Stimulated activated CD8-positive, alpha-beta memory T cell treated with anti-CD3 and anti-CD28 coated beads, Interleukin-4, amount 100 ng/mL, for 24 hours (primary cell): ENCODE measurements at regions not wholly inside any gene's neighbourhood (a gene's known extent, or its start where the extent isn't known, plus 50 kb on each side); places are given as distances from the start of the nearest gene placed in this dataset.
"Not testable (repeated sequence)": the region's sequence is repeated elsewhere in the genome, so short reads cannot be mapped to it uniquely, and the experiment has no call there.

ENCODE experiments used
- DNase-seq: peaks from one replicate; pipeline ENCODE4 v3.0.0-alpha.2; 2020; ENCODE audit warnings: low read depth

DNA sequence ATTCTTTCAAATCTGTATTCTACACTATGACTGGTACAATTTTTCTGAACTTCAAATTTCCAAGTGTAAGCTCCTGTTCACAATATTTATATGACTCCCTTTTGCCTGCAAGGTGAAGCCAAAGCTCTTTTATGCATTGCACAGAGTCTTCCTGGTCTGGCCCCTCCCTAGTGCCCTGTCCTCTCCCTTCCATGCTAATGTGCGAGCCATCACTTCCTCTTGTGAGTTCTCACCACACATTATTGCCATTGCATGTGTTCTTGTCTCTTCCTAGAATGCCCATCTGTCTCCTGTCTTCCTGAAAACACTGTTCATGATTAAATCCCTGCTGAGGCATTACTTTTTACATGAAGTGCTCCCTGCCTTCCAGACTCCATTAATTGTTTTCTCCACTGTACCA, 169.9 kb downstream of the MC4R start:
- no peak for DNase-seq

- DNase-seq, result no peak
These were observed 172.0 kb downstream of the MC4R start for GRCh38 chr18:60200558-60200957.

DNA sequence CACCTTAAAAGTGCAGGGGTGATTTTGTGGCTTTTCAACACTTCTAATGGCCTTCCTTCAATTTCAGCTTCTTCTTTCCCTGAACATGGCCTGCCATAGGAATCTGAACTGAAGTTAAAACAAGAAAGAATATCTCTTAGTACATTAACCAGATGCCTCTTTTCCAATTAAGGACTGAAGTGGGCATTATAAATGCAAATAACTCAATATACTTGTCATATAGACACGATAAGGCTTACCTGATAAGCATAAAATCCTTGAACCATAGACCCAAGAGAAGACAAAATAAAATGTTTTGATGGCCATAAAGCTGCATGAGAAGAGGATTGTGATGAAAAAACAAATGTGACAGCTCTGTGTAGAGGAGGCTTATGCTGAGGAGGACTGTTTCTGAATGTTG, 173.1 kb downstream of the MC4R start:
- no peak for DNase-seq

GRCh38 chr18:60197671-60198462, 174.7 kb downstream of the MC4R start:
- DNase-seq, result no peak

- no peak for DNase-seq
These were observed 175.6 kb downstream of the MC4R start for GRCh38 chr18:60196836-60197606.

DNA sequence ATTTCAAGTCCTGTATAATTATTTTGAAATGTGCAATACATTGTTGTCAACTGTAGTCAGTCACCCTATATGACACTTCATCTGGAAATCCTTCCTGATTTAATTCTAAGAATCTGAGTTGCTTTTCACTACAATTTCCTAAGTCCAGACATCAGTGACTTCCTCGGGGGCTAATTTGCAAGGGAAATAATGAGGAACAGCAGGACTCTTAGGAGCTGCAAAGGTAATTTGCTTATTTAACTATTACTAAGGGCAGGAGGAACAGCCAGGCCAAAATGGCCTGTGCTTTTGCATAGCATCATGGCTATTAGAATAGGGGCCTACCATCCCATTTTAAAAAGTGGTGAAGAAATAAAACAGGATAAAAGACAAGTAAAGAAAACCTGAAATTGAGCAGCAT, 178.8 kb downstream of the MC4R start:
- no peak for DNase-seq

DNA sequence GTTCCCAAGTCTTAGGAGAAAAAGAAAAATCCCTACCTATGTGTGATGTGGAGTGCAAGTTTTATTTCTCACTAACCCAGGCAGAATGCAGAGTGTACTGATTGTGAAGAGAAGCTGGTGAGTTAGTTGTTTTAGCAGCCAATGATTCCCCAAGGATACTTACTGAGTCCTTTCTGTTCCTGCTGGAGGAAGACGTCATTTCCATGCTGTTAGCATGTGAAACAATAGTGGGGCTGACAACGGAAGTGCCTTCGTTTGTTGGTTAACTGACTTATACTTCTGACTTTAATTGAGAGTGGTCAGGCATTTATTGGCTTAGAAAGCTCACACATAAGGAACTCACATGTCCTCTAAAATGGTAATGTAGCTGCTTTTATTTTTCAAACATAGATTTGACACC, 180.6 kb downstream of the MC4R start:
- no peak for DNase-seq

DNA sequence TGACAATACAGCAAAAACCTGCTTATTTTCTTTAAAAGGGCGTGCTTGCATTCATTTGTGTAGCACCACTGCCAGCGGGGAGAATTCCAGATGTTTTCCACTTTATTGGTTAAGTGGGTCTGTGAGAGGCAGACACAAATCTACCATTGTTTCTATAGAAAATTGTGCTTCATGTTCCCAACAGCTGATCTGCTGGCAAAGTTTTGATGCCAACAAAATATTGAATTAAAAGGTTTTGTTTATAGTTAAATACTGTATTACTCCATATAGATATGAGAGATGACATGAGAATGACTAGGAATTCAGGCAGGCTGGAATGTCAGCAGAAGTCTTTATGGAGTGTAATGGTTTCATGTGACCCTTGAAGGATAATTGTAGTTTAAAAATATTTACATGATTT, 182.7 kb downstream of the MC4R start:
- DNase-seq, result no peak

DNA sequence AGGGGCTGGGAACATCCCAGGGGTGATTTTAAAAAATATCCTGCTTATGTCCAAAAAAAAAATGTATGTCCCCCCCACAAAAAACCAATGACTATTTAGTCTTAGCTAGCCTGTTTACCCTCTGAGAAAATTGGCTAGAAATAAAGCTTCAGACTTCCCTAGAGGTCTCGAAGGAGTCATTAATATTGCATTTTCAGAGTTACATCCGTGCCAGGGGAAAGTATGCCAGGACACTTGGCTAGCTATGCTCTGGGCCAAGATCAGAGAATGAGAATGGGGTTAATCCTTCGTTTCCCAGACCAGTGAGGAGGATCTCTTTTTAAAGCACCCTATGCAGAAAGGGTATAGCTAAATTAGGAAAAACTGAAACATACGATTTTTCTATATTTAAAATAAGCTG, 183.6 kb downstream of the MC4R start:
- DNase-seq, result no peak

DNA sequence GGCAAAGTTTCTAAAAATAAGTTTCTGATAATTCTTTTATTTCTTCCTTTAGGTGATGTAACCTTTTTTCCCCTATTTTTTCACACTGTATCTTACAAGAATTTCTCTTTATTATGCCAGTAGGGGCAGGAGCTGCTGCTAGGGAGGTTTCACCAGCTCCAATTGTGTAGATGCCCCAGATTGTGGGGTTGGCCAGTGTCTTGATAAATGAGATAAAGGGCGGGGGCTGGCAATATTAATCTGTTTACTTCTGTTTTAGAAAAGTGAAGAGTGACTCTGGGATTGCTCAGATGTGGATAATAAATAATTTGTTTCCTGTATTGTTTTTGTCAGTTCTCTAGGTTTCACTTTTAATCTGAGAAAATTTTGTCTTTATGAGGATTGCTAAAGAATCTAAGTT, 190.4 kb downstream of the MC4R start:
- DNase-seq, result no peak

GRCh38 chr18:60180671-60181070, 191.9 kb downstream of the MC4R start:
- DNase-seq, result no peak

DNA sequence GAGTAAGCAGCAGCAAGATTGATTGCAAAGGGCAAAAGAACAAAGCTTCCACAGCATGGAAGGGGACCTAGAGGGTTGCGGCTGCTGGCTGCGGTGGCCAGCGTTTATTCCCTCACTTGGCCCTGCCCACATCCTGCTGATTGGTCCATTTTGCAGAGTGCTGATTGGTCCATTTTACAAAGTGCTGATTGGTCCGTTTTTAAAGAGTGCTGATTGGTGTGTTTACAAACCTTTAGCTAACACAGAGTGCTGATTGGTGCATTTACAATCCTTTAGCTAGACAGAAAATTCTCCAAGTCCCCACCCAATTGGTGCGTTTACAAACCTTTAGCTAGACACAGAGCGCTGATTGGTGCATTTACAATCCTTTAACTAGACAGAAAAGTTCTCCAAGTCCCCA, 194.4 kb downstream of the MC4R start:
- not testable (repeated sequence) for DNase-seq

- DNase-seq, result no peak
These were observed 196.3 kb downstream of the MC4R start for GRCh38 chr18:60176259-60176658.

DNA sequence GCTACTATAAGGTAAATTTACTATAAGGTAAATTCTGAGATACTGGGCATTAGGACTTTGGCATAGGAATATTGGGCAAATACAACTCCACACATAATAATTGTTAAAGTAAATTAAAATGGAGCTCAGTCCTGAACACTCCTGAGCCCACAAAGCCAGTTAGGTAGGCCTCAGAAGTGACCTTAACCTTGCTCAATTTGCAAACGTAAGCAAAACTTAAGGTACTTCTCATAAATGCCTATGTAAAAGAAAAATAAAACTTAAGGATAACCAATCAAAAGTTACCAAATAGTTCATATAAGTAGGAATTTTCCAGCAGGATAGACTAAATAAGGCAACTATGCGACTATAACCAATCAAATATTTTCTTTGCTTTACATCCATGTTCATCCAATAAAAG, 197.7 kb downstream of the MC4R start:
- no peak for DNase-seq

GRCh38 chr18:60172030-60172429, 200.5 kb downstream of the MC4R start:
- DNase-seq, result no peak

- DNase-seq, result no peak
These were observed 209.0 kb downstream of the MC4R start for GRCh38 chr18:60163622-60164021.

DNA sequence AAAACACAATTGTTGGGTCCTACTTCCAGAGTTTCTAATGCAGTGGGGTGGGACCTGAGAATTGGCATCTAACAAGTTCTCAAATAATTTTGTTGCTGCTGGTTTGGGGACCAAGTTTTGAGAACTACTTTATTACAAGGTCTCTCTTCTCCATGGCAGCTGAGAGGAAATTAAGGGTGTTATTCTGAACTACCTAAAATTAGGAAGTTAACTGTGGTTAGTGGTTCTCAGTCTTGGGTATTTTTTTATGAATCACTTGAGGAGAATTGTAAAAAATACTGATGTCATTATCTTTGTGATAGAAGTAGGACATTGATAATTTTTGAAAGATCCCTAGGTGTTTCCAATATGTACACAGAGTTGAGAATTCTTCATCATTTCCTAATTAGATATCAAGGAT, 210.2 kb downstream of the MC4R start:
- DNase-seq, result no peak

GRCh38 chr18:60157810-60158209, 214.8 kb downstream of the MC4R start:
- DNase-seq, result no peak

DNA sequence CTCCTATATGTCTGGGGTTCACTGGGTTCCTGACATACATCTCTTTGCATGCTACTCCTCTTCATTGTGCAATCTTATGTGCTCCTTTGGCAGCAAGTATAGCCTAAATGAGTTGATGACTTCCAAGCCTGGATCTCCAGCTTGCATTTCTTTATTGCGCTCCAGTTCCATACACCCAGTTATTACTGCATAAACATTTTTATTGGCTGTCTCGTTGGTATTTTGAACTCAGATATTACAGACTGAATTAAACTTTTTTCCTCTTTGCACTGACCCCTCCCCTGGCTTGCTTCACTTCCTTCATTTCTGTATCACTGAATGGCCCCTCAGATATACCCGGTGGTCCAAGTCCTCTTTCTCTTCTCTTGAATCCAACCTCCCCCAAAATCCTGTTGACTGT, 219.2 kb downstream of the MC4R start:
- DNase-seq, result no peak

DNA sequence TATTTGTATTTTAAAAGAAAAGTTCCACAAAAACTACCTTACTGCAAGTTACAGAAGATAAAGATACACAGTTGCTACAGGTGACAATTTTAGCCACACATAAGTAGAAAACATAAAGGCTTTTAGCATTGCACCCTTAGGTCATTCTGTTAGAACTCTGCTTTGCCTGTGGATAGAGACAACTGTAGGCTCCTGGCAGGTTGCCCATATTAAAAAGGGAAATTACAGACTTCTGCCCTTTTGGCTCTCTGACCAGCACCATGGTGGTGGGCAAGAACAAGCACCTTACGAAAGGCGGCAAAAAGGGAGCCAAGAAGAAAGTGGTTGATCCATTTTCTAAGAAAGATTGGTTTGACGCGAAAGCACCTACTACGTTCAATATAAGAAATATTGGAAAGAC, 223.3 kb downstream of the MC4R start:
- DNase-seq, result no peak

DNA sequence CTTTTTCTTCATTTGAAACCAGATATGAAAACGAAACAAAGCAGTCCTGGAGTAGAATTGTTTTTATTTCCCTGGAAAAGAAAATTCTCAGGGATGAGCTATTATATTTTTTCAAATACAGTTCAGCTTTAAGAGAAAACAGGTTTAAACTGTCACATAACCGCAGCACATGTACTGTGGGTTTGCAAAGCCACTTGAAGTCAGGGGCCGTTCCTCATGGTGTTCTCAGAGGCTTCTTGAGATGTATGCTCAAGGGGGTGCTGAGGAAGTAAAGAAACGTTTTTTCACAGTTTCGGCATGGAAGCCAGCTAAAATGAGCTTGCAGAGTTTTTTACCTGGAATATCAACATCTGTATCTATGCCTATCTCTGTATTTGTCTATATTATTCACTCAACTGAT, 225.3 kb downstream of the MC4R start:
- DNase-seq, result no peak

GRCh38 chr18:60146220-60146960, 226.2 kb downstream of the MC4R start:
- no peak for DNase-seq

- DNase-seq, result no peak
These were observed 226.8 kb downstream of the MC4R start for GRCh38 chr18:60145776-60146175.
